Transverse colon (tissue), 4 donors: ENCODE measurements at regions not wholly inside any gene's neighbourhood (a gene's known extent, or its start where the extent isn't known, plus 50 kb on each side); places are given as distances from the start of the nearest gene placed in this dataset.
A peak's percentile ranks its signal among the peaks of the same experiment; 100 is the strongest.

Experiments
- DNase-seq: peaks from one replicate; pipeline ENCODE4 v3.0.0-alpha.2; 2019
- H3K27ac ChIP-seq, 4 donors: fragments of 200-600 bp; sonication (generic); 2 replicates each; pipeline ENCODE4 v1.5.1; 2016 to 2018; ENCODE audit warnings: inconsistent platforms in 4 of 4
- H3K27me3 ChIP-seq: fragments of 200-600 bp; sonication (generic); 2 replicates; pipeline ENCODE4 v1.5.1; 2017; ENCODE audit warnings: inconsistent platforms
- H3K36me3 ChIP-seq, 4 donors: fragments of 200-600 bp; sonication (generic); 2 replicates each; pipeline ENCODE4 v1.5.1; 2017 to 2019; ENCODE audit warnings: inconsistent platforms in 4 of 4
- H3K4me1 ChIP-seq, 4 donors: fragments of 200-600 bp; sonication (generic); 2 replicates each; pipeline ENCODE4 v1.5.1; 2017 to 2020; ENCODE audit warnings: inconsistent platforms in 4 of 4
- H3K4me3 ChIP-seq, 4 donors: fragments of 200-600 bp; sonication (generic); 1 replicate in 1 of 4; 2 replicates in 3 of 4; pipeline versions ENCODE4 v1.5.1 to v1.6.1; 2017 to 2019; ENCODE audit warnings: inconsistent platforms in 4 of 4
- H3K9me3 ChIP-seq, 2 donors: fragments of 200-600 bp; sonication (generic); 2 replicates each; pipeline ENCODE4 v1.5.1; 2017 to 2019; ENCODE audit warnings: inconsistent platforms in 2 of 2
- CTCF ChIP-seq, 5 experiments: fragments of 200-600 bp in 3 of 5; fragments of 450-650 bp in 2 of 5; sonication (generic) in 3 of 5; IDR thresholded peaks; 1 replicate in 2 of 5; 2 replicates in 3 of 5; pipeline ENCODE4 v1.5.1; 2016 to 2017; ENCODE audit warnings: antibody characterized with exemption in 5 of 5, inconsistent platforms in 3 of 5, mild to moderate bottlenecking in 2 of 5, moderate library complexity in 1 of 5
- EP300 ChIP-seq: sonication (generic); formaldehyde crosslinking; IDR thresholded peaks from one replicate; pipeline ENCODE4 v1.6.1; 2017; ENCODE audit warnings: antibody characterized with exemption, low read depth
- POLR2A ChIP-seq: fragments of 450-650 bp; IDR thresholded peaks from one replicate; pipeline ENCODE4 v1.6.1; 2016; ENCODE audit warnings: antibody characterized with exemption, mild to moderate bottlenecking, moderate library complexity
- POLR2AphosphoS5 ChIP-seq, 3 donors: sonication (generic); formaldehyde crosslinking; IDR thresholded peaks; one replicate each; pipeline ENCODE4 v1.6.1; 2016; ENCODE audit warnings: antibody characterized with exemption in 3 of 3
- WGBS, 2 donors: methylation state at CpG; one replicate each; pipeline ENCODE4 v1.1.5; 2018; ENCODE audit warnings: low coverage in 1 of 2; 5-methylcytosine and 5-hydroxymethylcytosine counted together
- in situ Hi-C, 4 donors: fragments of 200-750 bp; cut with MboI; loops; one replicate each; pipeline versions ENCODE4 v1.15.0 to v1.15.1; 2017; ENCODE audit warnings: low sequenced_read_pairs in 3 of 4, low pct_ligation_motif_present in 1 of 4, low pct_unique_long_range_greater_than_20kb in 1 of 4
- intact Hi-C: fragments of 100-400 bp; cut with DNase I; formaldehyde crosslinking; loops from one replicate; pipeline ENCODE4 v1.15.1; 2023; ENCODE audit warnings: low total_unique reads

- DNase-seq = no peak
- Histone ChIP-seq H3K27me3 (no peaks in the 10 kb centered on the region), H3K4me1 (no peaks in the 10 kb centered on the region), H3K36me3 (no peaks in the 10 kb centered on the region), H3K9me3 (no peaks in the 10 kb centered on the region), H3K27ac (no peak overlapping the region), H3K4me3 (no peak overlapping the region)
- TF ChIP-seq POLR2A (no peak), CTCF (IDR thresholded peaks at IDR 0.05) (no peak), EP300 (no peak), POLR2AphosphoS5 (IDR thresholded peaks at IDR 0.05) (no peak)
- WGBS, 2 donors = 70 to 86% methylated on average over 2 to 3 of the region's 3 CpGs
- in situ Hi-C loops = no loop called here
- intact Hi-C loops = no loop called here
Observed at GRCh38 chr1:163807331-163808049, 485.7 kb downstream of the NUF2 start.

- Histone ChIP-seq H3K36me3 (no peaks in the 10 kb centered on the region), H3K27me3 (no peaks in the 10 kb centered on the region), H3K4me1 (no peaks in the 10 kb centered on the region), H3K27ac (no peak overlapping the region), H3K4me3 (no peak overlapping the region), H3K9me3 (no peaks in the 10 kb centered on the region)
- WGBS, 2 donors = 83 to 100% methylated on average over 1 to 2 of the region's 2 CpGs
- intact Hi-C loops = no loop called here
- in situ Hi-C loops = no loop called here
- no peak for DNase-seq
- no peak for TF ChIP-seq EP300
- TF ChIP-seq POLR2A = no peak
- TF ChIP-seq CTCF (IDR thresholded peaks at IDR 0.05) = no peak
Observed at GRCh38 chr1:163813251-163813650, 491.5 kb downstream of the NUF2 start.

- intact Hi-C loops (no loop called here), in situ Hi-C loops (no loop called here)
- no peaks in the 10 kb centered on the region for H3K9me3 ChIP-seq
Observed at GRCh38 chr1:163820226-163820625, 498.5 kb downstream of the NUF2 start.

GRCh38 chr1:163820766-163821165 lies 499.0 kb downstream of the NUF2 start:
- H3K4me1 ChIP-seq = no peaks in the 10 kb centered on the region
- in situ Hi-C loops = no loop called here
- DNase-seq = no peak
- 47 to 67% methylated on average over 1 of the region's 1 CpG for WGBS, 2 donors
- no peak overlapping the region for H3K27ac ChIP-seq
- TF ChIP-seq EP300 = no peak
- no peak for TF ChIP-seq POLR2A
- peak in 2 of 5 experiments; percentile 3 to 14 for TF ChIP-seq CTCF (IDR thresholded peaks at IDR 0.05)
- TF ChIP-seq POLR2AphosphoS5 (IDR thresholded peaks at IDR 0.05) = no peak
- no peaks in the 10 kb centered on the region for H3K36me3 ChIP-seq
- no peak overlapping the region for H3K4me3 ChIP-seq
- H3K9me3 ChIP-seq = no peaks in the 10 kb centered on the region
- intact Hi-C loops = no loop called here
- H3K27me3 ChIP-seq = no peaks in the 10 kb centered on the region

More at GRCh38 chr1:163820226-163820625, 498.5 kb downstream of the NUF2 start:
- Histone ChIP-seq H3K4me3 (no peak overlapping the region), H3K27ac (no peak overlapping the region), H3K36me3 (no peaks in the 10 kb centered on the region), H3K27me3 (no peaks in the 10 kb centered on the region), H3K4me1 (no peaks in the 10 kb centered on the region)
- TF ChIP-seq POLR2A (no peak), CTCF (IDR thresholded peaks at IDR 0.05) (no peak), POLR2AphosphoS5 (IDR thresholded peaks at IDR 0.05) (no peak), EP300 (no peak)
- no peak for DNase-seq
